Astrocyte (in vitro differentiated cells and primary cell): ENCODE measurements at regions not wholly inside any gene's neighbourhood (a gene's known extent, or its start where the extent isn't known, plus 50 kb on each side); places are given as distances from the start of the nearest gene placed in this dataset.

Experiments
- CTCF ChIP-seq: IDR thresholded peaks from 2 replicates; pipeline ENCODE4 v1.5.1; 2011; ENCODE audit warnings: low read depth, mild to moderate bottlenecking, inconsistent platforms, low read length, moderate library complexity; ENCODE audit not compliant: insufficient read depth
- EZH2 ChIP-seq: IDR thresholded peaks from 2 replicates; pipeline ENCODE4 v1.6.1; 2012; ENCODE audit warnings: mild to moderate bottlenecking, low read length, inconsistent platforms; ENCODE audit not compliant: insufficient read depth

- TF ChIP-seq CTCF (no peak), EZH2 (no peak)
These were observed 189.5 kb upstream of the SLC10A2 start for GRCh38 chr13:103255587-103256301.
